Keratinocyte (primary cell): ENCODE measurements at regions not wholly inside any gene's neighbourhood (a gene's known extent, or its start where the extent isn't known, plus 50 kb on each side); places are given as distances from the start of the nearest gene placed in this dataset.
"Not testable (repeated sequence)": the region's sequence is repeated elsewhere in the genome, so short reads cannot be mapped to it uniquely, and the experiment has no call there.

Experiments used
- CTCF ChIP-seq, 3 experiments: IDR thresholded peaks in 1 of 3; conservative IDR thresholded peaks in 1 of 3; optimal IDR thresholded peaks in 1 of 3; 2 replicates in 2 of 3; 3 replicates in 1 of 3; pipeline versions ENCODE3 to v1.5.1; 2011; ENCODE audit warnings: low read length in 3 of 3, mild to moderate bottlenecking in 3 of 3, moderate library complexity in 2 of 3, control low read depth in 1 of 3, inconsistent platforms in 1 of 3; ENCODE audit not compliant: insufficient read depth in 2 of 3; ENCODE audit errors: extremely low read depth in 1 of 3
- EZH2 ChIP-seq: IDR thresholded peaks from one replicate; pipeline ENCODE4 v1.6.1; 2012; ENCODE audit warnings: inconsistent platforms, mild to moderate bottlenecking, low read length, moderate library complexity

- TF ChIP-seq CTCF (optimal IDR thresholded peaks at IDR 0.05 in 1 of 3, IDR thresholded peaks at IDR 0.05 in 1 of 3, conservative IDR thresholded peaks at IDR 0.05 in 1 of 3; ENCODE audit: extremely low read depth in 1 of 3, insufficient read depth in 2 of 3, low read length in 3 of 3); EZH2: not testable (repeated sequence)
Observed at GRCh38 chr16:29255496-29255796, 151.1 kb downstream of the NPIPB11 start.
